SK-MEL-5 (cell line): ENCODE measurements at regions not wholly inside any gene's neighbourhood (a gene's known extent, or its start where the extent isn't known, plus 50 kb on each side); places are given as distances from the start of the nearest gene placed in this dataset.

Source experiments
- DNase-seq: peaks from one replicate; pipeline ENCODE4 v3.0.0-alpha.2; 2016; ENCODE audit warnings: low read depth, low spot score
- in situ Hi-C: cut with HindIII; loops from 2 replicates; pipeline ENCODE4 v1.10.0; 2016; ENCODE audit warnings: low sequenced_read_pairs, high pct_unique_total_duplicates, low pct_unique_long_range_greater_than_20kb

DNA sequence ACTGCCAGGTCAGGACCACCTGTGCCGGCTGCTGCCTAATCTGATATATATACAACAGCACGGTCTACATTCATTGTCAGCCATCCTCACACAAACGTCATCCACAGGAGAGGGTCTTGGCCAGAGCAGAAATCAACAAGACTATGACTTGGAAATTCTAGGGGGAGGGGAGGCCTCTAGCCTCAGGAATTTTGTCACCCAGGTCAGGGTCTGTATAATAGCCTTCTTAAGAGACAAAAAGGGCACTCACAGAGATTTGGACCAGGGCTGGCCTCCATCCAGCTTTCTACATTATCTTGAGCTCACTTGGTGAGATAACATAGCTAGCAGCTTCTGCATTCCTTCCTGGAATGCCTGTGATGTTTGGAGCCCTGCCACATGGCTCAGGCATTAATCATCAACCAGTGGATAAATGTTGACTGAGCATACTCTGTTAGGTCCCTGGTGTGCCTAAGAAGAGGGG is 50.4 kb upstream of the CTIF start:
- in situ Hi-C loops: no loop called here
- DNase-seq: peak; percentile 18

DNA sequence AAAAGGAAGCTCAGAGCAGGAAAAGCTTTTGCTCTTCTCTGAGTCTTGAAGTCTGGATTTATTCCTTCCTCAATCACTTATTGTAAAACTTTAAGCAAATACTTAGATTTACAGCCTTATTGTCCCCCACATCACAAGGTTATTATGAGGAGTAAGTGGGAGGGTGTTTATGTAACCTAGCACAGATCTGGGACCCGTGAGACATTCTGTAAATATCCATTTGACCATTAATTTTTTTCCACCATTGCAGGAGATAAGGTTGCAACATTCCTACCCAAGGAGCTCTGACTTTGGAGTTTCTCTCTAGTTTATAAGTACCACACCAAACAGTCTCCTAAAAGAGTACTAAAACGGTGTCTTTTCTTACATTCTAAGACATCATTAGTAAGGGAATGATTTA is 52.1 kb upstream of the CTIF start:
- DNase-seq: no peak
- in situ Hi-C loops: no loop called here

DNA sequence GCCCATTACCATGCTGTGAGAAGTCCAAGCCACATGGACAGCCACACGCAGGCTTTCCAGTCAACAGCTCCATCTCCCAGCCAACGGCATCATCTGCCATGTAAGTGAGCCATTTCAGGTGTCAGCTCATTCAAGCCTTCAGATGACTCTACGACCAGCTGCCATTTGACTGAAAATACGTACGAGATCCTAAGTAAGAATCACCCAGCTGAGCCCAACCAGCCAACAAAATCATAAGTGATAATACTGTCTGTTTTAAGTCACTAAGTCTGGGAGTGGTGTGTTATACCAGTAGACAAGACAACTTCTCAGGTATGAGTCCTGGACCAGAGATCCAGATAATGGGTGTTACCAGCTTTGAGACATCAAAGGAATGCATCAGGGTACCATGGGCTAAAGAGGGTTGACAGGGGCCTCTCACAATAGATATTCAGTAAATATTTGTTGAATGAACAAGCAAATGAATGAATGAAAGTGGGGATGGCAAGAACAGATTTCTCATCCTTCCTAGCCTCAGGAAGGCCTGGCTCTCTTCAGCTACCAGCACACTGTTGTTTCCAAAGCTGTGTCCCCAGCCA is 52.9 kb upstream of the CTIF start:
- in situ Hi-C loops: no loop called here
- DNase-seq: no peak

DNA sequence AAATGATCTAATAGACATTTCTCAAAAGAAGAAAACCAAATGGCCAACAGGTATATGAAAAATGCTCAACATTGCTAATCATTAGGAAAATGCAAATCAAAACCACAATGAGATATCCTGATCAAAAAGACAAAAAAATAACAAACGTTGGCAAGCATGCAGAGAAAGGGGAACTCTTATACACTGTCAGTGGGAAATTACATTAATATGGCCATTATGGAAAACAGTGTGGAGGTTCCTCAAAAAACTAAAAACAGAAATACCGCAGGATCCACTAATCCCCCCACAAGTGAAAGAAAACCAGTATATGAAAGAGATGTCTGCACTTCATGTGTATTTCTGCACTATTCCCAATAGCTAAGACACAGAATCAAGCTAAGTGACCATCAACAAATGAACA is 57.7 kb upstream of the CTIF start:
- in situ Hi-C loops: no loop called here

DNA sequence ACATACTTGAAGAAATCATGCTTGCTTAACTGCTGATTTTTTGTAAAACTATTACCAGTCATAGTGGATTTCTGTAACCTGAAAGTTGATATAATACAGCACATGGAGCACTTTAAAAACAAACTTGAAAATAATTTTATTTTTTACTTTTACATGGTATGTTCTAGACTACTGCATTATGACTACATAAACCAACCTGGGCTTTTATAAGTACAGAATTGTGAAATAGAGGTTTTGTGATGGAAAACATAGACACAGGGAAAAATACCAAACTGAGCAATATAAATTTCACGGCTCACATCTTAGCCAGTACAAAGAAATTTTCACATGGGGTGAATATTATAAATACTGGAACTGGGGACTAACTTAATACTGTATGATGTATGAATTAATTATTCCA is 59.3 kb upstream of the CTIF start:
- in situ Hi-C loops: no loop called here
- no peak for DNase-seq

More for the DNA sequence above, 57.7 kb upstream of the CTIF start:
- DNase-seq: no peak

DNA sequence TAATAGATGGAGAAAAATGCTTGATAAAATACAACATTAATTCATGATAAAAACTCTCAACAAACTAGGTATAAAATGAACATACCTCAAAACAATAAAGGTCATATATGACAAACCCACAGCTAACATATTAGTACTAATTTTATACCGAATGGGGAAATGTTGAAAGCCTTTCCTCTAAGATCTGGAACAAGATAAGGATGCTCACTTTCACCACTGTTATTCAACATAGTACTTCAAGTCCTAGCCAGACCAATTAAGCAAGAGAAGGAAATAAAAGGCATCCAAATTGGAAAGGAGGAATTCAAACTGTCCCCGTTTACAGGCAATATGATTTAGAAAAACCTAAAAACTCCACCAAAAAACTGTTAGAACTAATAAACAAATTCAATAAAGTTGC is 61.5 kb upstream of the CTIF start:
- in situ Hi-C loops: no loop called here
- DNase-seq: no peak

DNA sequence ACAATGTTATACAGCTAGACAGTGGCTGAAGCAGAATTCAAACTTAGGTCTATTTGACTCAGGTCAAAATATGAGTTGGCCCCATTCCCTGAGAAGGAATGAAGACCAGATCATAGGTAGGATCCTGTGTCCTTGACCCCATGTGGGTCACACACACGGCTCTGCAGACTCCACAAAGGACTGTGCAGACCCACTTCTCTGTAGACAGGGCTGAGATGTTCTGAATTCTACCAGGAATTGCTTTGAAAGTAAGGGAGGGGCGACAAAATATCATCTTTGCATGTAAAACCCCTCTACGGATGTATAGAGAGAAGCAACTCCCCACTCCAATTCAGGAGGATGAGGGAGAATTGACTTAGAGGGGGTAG is 62.3 kb upstream of the CTIF start:
- DNase-seq: no peak
- in situ Hi-C loops: no loop called here

DNA sequence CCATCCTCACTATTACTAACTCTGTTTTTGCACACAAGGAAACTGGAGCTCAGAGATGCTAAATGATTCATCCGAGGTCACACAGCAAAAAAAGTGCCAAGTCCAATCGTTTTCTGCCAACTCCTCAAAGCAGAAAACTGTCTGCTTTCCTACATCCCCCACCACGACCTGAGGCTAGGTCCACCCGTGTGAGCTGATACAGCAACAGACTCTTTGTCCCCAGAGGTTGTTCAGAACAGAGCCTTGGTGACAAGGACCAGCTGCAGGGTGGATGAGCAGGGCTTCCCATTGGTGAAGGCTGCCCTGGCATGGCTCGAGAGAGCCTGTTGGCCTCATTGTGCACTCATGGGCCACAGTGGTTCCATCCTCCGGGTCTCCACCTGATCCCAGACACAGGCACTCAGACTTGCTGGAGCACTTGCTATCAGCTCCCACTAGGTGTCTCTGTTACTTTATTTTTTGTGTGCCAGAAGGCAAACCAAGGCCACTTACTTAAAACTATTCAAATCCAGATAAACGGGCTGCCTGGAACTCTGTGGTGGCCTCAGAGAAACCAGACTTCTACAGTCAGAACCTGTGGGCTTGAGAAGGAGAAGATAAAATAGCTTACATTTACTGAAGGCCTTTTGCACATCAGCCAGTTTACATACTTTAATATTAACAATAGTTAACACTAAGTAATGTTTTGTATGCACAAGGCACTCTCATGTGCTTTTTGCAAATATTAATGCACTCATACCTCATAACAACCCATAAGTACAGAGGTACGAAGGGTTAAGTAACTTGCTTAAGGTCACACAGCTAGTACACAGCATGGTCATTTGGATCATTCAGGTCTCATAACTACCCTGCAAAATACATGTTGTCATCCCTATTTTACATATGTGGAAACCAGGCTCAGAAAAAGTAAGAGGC is 62.9 kb upstream of the CTIF start:
- peak; percentile 80 for DNase-seq
- in situ Hi-C loops: no loop called here

DNA sequence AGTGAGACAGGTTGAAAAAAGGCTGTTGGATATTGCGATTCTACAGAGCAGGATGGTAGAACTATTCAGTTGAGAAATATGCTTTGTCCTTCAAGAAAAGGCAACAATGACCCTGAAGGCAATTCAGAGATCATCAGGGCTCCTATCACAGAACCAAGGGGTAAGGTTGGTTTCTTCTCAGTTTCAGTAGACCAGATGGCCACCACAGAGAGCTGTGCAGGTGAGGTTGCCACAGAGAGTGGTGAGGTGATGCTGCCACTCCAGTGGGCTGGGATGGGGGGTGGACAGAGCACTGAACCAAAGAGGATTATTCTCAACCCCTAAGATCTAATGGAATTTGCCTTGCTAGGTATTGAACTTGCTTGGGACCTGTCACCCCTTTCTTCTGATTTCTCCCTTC is 64.6 kb upstream of the ZBTB7C start:
- in situ Hi-C loops: no loop called here
- no peak for DNase-seq

DNA sequence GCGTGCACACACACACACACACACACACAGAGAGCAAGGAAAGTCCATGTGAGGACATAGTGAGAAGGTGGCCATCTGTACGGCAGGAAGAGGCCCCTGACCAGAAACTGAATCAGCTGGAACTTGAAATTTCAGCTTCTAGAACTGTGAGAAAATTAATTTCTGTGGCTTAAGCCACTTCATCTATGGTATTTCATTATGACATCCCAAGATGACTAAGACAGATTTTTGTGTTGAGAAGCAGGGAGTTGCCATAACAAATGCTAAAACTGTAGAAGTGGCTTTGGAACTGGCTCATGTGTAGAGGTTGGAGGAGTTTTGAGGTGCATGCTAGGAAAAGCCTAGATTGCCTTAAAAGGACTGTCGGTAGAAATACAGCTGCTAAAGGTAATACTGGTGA is 63.4 kb upstream of the ZBTB7C start:
- no peak for DNase-seq
- in situ Hi-C loops: no loop called here

DNA sequence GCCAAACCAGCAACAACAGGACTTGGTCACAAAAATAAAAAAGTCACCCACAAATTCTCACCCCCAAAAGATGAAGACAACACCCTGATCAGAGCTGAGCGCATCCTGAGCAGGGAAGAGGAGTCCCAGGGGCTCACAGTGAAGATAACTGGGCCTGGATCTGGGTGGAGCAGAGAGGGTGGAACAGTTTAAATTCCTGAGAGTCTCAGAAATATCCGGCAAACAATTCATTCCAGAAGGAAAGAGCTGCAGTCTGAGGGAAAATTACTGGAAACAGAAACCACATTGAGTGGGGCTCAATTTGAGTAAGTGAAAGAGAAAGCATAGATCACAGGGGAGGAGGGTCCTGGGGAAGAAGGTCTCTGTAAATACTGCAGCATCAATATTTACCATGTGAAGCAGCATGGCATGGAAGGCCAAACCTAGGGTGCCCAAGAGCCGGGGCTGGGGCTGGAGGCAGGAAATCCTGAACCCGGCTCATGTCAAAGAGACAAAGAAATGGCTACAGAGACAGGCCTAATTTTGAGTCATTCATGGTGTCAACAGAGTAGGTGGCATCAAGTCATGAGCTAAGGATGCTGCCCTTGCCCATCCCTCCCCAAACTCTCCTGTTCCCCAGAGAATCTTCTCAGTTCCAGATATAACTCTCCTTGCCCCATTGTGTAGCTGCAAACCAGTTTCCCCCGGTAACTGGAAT is 61.4 kb upstream of the ZBTB7C start:
- DNase-seq: no peak
- in situ Hi-C loops: no loop called here

DNA sequence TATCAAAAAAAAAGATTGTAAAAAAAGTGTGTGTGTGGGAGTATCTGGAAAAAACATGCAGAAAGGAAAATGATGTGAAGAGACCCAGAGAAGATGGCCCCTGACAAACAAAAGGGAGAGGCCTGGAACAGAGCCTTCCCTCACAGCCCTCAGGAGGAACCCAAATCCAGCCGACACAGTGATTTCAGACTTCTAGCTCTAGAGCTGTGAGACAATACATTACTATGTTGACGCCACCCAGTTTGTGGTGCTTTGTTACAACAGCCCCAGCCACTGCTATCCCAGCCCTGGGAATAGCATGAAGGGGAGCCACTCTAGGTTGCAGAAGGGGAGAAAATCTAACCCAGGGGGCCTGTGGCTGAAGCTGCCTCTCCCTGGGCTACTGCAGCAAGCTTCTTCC is 59.0 kb upstream of the ZBTB7C start:
- in situ Hi-C loops: no loop called here
- DNase-seq: no peak

DNA sequence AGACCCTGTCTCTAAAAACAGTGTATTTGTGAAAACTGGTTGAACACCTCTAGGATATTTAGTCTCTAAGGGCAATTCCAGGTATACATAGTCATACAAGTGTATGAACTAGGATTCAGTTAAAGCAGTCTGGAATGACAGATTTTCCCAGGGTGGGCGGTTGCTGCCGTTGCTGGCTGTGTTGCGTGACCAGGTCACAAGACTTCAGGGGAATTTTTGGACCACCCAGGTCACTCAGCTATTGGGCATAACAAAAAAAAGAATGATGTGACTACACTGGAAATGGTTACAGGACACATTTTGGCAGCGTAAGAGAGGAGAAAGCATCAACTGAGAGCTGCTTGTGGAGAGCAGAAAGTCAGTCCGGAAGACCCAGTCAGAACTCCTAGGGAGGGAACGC is 58.0 kb upstream of the ZBTB7C start:
- DNase-seq: no peak
- in situ Hi-C loops: no loop called here

DNA sequence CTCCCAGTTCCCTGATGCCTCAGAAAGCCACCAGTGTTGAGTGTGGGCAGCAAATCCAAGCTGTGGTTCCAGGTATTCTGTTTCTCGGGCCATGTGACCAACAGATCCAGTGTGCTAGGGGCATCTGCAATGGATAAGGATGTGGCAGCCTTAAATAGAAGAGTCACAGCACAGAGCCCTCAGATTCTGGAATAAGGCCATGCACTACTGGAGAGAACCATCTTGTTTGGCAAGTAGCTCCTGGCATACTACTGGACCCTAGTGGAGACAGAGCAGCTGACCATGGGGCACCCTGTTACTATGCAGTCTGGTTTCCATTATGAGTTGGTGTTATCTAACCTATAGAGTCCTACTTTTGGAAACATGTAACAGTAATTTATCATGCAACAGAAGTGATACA is 53.3 kb upstream of the ZBTB7C start:
- DNase-seq: no peak
- in situ Hi-C loops: no loop called here

DNA sequence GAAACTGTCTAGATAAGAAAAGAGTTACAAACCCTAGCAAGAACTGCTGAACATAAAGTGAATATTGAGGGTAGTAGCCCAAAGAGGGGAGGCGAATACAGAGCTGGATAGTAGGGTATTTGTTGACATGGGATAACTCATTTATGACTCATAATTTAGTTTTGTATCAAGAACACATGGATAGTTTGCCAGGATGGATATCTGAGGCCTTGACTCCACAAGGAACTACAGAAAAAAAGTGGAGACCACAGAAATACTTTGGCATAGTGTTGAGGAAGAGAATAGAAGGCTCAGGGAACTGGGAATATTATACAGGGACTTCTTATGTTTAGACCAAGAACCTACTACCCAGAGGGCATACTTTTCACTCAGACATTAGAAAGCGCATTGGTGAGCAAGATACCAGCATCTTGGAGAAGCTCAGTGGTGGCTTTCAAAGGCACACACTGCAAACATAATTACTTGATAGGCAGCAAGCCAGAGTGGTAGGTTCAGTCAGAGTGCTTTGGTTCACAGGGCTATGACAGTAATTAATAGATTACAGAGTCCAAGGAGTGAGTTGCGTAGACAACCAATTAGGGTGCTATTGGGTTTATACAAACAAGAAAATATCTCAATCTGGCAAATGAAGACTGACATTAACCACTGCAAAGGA is 51.9 kb upstream of the ZBTB7C start:
- DNase-seq: no peak
- in situ Hi-C loops: no loop called here

DNA sequence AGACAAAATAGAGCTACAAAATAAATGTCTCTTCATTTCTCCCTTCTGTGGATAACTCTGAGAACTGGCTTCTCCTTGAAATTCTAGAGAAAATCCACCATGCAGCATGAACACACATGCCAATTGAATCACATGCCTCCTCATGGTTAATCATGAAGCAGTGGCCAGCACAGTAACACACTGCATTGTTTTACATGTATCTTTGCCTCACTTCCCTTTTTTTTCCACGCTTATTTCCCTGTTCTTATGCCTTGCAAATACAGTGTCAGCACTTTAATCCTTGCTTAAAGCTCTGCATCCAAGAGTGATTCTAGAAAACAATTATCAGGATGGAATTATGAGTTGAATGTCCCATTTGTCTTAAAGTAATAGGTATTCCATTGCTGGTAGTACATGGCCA is 50.3 kb upstream of the ZBTB7C start:
- in situ Hi-C loops: no loop called here
- DNase-seq: no peak

DNA sequence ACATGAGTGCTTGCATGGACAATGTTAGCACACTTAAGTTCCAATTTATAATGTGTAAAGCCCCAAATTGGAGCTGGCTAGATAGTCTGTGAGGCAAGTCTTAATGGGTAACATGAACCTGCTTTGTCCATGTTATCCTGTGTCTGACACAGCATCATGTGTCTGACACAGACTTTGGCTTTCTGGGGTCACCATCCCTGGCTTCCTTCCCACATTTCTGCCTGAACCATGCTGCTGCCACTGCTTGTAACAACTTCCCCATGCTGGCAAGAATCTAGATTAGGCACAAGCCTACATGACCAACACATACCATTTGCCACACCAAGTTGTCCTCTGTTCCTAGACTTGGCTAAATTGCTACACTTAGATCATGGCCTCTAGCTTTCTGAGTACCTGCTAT is 49.8 kb upstream of the ZBTB7C start:
- DNase-seq: no peak
- in situ Hi-C loops: no loop called here
